ENCODE measurements at regions not wholly inside any gene's neighbourhood (a gene's known extent, or its start where the extent isn't known, plus 50 kb on each side); places are given as distances from the start of the nearest gene placed in this dataset.

DNA sequence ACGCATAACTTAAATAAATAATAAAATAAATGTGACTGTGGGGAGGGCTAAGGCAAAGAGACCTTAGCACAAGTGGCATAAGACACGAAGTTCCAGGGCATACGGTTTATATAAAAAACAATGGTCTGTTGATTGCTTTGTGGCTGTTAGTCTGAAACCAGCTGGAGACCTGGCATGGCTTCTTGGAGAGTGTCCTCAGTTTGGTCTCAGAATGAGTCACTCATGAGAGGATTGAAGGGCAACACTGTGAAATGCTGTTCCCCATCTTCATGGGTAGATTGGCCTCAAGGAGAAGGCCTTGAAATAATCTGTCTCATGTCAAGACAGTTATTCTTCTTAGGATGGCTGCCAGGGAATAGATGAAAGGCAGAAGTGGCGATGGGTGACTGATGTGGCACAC lies 62.2 kb downstream of the SOX2 start:
- Histone ChIP-seq H3K4me1 (ENCODE audit: control insufficient read depth, insufficient read depth, low read length) (no peaks in the 10 kb centered on the region), H3K27me3 (ENCODE audit: control insufficient read depth, insufficient read depth, low read length) (no peaks in the 10 kb centered on the region), H3K4me3 (ENCODE audit: low read depth in 2 of 2, low read length in 2 of 2) (no peak overlapping the region), H3K9me3 (ENCODE audit: control insufficient read depth, insufficient read depth, low read depth, low read length) (no peaks in the 10 kb centered on the region), H3K27ac (ENCODE audit: low read length) (no peak overlapping the region), H3K36me3 (ENCODE audit: control insufficient read depth, insufficient read depth, low read length) (no peaks in the 10 kb centered on the region)
- in situ Hi-C loops (cut with HindIII; ENCODE audit: low pct_unique_long_range_greater_than_20kb, low sequenced_read_pairs), result no loop called here
- ChIA-PET CTCF (no interaction called here), POLR2A (interaction anchor here (0.6 kb wide), 1 partner anchor 99 kb away, joined by 3 read pairs; no protein-coding TSS in a partner anchor)
- BruUV-seq (replicated peaks), result no TSS peak
- no peak for TF ChIP-seq SIN3A (IDR thresholded peaks at IDR 0.05; ENCODE audit: borderline replicate concordance, insufficient read depth, low read depth, low read length)
- TF ChIP-seq POLR2AphosphoS5 (IDR thresholded peaks at IDR 0.05; ENCODE audit: low read depth, low read length), result no peak
- no peak for TF ChIP-seq TCF7L2 (IDR thresholded peaks at IDR 0.05; ENCODE audit: low read depth, low read length)
- TF ChIP-seq REST (IDR thresholded peaks at IDR 0.05; ENCODE audit: insufficient read depth in 1 of 2, low read depth in 2 of 2, low read length in 1 of 2), result no peak
- TF ChIP-seq, protein P1, sequence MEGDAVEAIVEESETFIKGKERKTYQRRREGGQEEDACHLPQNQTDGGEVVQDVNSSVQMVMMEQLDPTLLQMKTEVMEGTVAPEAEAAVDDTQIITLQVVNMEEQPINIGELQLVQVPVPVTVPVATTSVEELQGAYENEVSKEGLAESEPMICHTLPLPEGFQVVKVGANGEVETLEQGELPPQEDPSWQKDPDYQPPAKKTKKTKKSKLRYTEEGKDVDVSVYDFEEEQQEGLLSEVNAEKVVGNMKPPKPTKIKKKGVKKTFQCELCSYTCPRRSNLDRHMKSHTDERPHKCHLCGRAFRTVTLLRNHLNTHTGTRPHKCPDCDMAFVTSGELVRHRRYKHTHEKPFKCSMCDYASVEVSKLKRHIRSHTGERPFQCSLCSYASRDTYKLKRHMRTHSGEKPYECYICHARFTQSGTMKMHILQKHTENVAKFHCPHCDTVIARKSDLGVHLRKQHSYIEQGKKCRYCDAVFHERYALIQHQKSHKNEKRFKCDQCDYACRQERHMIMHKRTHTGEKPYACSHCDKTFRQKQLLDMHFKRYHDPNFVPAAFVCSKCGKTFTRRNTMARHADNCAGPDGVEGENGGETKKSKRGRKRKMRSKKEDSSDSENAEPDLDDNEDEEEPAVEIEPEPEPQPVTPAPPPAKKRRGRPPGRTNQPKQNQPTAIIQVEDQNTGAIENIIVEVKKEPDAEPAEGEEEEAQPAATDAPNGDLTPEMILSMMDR (IDR thresholded peaks at IDR 0.05), result no peak
- ATAC-seq, result no peak
- intact Hi-C loops (cut with micrococcal nuclease; ENCODE audit: unreplicated experiment), result no loop called here
- DNase-seq (ENCODE audit: low read depth, low spot score), result no peak

GRCh38 chr3:181782306-181782954 lies 70.7 kb downstream of the SOX2 start:
- peaks cover 3% of the 10 kb centered on the region; the same call in 1 of the 2 replicates for H3K4me1 ChIP-seq (ENCODE audit: control insufficient read depth, insufficient read depth, low read length)
- H3K4me3 ChIP-seq (ENCODE audit: low read depth in 2 of 2, low read length in 2 of 2), result no peak overlapping the region
- H3K36me3 ChIP-seq (ENCODE audit: control insufficient read depth, insufficient read depth, low read length), result no peaks in the 10 kb centered on the region
- intact Hi-C loops (cut with micrococcal nuclease; ENCODE audit: unreplicated experiment) (no loop called here), in situ Hi-C loops (cut with HindIII; ENCODE audit: low pct_unique_long_range_greater_than_20kb, low sequenced_read_pairs) (no loop called here)
- no TSS peak for BruUV-seq (replicated peaks)
- ChIA-PET POLR2A (interaction anchor here (0.6 kb wide), 1 partner anchor 888 kb away, joined by 4 read pairs; no protein-coding TSS in a partner anchor), CTCF (no interaction called here)
- no peaks in the 10 kb centered on the region for H3K27me3 ChIP-seq (ENCODE audit: control insufficient read depth, insufficient read depth, low read length)
- TF ChIP-seq TCF7L2 (IDR thresholded peaks at IDR 0.05; ENCODE audit: low read depth, low read length) (no peak), REST (IDR thresholded peaks at IDR 0.05; ENCODE audit: insufficient read depth in 1 of 2, low read depth in 2 of 2, low read length in 1 of 2) (no peak), SIN3A (IDR thresholded peaks at IDR 0.05; ENCODE audit: borderline replicate concordance, insufficient read depth, low read depth, low read length) (no peak), POLR2AphosphoS5 (IDR thresholded peaks at IDR 0.05; ENCODE audit: low read depth, low read length) (no peak)
- TF ChIP-seq, protein P1 (IDR thresholded peaks at IDR 0.05), result no peak
- no peaks in the 10 kb centered on the region for H3K9me3 ChIP-seq (ENCODE audit: control insufficient read depth, insufficient read depth, low read depth, low read length)
- H3K27ac ChIP-seq (ENCODE audit: low read length), result no peak overlapping the region
- ATAC-seq (peak; percentile 70; the same call in 1 of the 2 replicates), DNase-seq (ENCODE audit: low read depth, low spot score) (peak; percentile 15)

Data from Panc1 (cell line).